Adrenal gland (tissue), 9 donors: ENCODE measurements at regions not wholly inside any gene's neighbourhood (a gene's known extent, or its start where the extent isn't known, plus 50 kb on each side); places are given as distances from the start of the nearest gene placed in this dataset.
"Not testable (repeated sequence)": the region's sequence is repeated elsewhere in the genome, so short reads cannot be mapped to it uniquely, and the experiment has no call there.

Source experiments
- DNase-seq, 7 donors: peaks; one replicate each; pipeline ENCODE4 v3.0.0-alpha.2; 2019 to 2020
- H3K27ac ChIP-seq, 5 donors: fragments of 200-600 bp; sonication (generic) in 4 of 5; 1 replicate in 3 of 5; 2 replicates in 2 of 5; pipeline versions ENCODE4 v1.5.1 to v1.8.0; 2016 to 2020; ENCODE audit warnings: mild to moderate bottlenecking in 1 of 5
- H3K27me3 ChIP-seq: fragments of 200-600 bp; 2 replicates; pipeline ENCODE4 v1.8.0; 2021
- H3K36me3 ChIP-seq, 2 donors: fragments of 200-600 bp; replicated peaks in 1 of 2; 1 replicate in 1 of 2; 2 replicates in 1 of 2; pipeline versions ENCODE4 v1.5.1 to v1.8.0; 2018 to 2022
- H3K4me1 ChIP-seq, 2 donors: fragments of 200-600 bp; replicated peaks in 1 of 2; 1 replicate in 1 of 2; 2 replicates in 1 of 2; pipeline versions ENCODE4 v1.5.1 to v1.8.0; 2018 to 2021
- H3K4me3 ChIP-seq, 4 donors: fragments of 200-600 bp; sonication (generic) in 3 of 4; one replicate each; pipeline ENCODE4 v1.5.1; 2016 to 2018
- H3K9me3 ChIP-seq, 3 donors: fragments of 200-600 bp; sonication (generic) in 1 of 3; replicated peaks in 1 of 3; 1 replicate in 2 of 3; 2 replicates in 1 of 3; pipeline versions ENCODE4 v1.5.1 to v1.8.0; 2016 to 2021
- POLR2A ChIP-seq, 2 donors: fragments of 450-650 bp; IDR thresholded peaks; one replicate each; pipeline ENCODE4 v1.6.1; 2017; ENCODE audit warnings: antibody characterized with exemption in 2 of 2, mild to moderate bottlenecking in 2 of 2, moderate library complexity in 1 of 2
- WGBS, 4 donors: extraction: QIAGEN DNeasy Blood & Tissue Kit in 2 of 4; methylation state at CpG; one replicate each; pipeline versions ENCODE4 v1.1.5 to v1.1.7; 2013 to 2017; 5-methylcytosine and 5-hydroxymethylcytosine counted together
- intact Hi-C, 2 donors: fragments of 100-400 bp; cut with DNase I; formaldehyde crosslinking; loops; one replicate each; pipeline versions ENCODE4 v1.14.1 to v1.15.0; 2022 to 2023
- TF ChIP-seq, protein P1 (sequence below), 6 experiments: fragments of 450-650 bp in 4 of 6; fragments of 200-600 bp in 2 of 6; sonication (generic) in 1 of 6; IDR thresholded peaks; 1 replicate in 5 of 6; 2 replicates in 1 of 6; pipeline versions ENCODE4 v1.5.1 to v1.8.0; 2016 to 2021; ENCODE audit warnings: antibody characterized with exemption in 6 of 6, mild to moderate bottlenecking in 2 of 6, moderate library complexity in 1 of 6
- donor health status: healthy with polysubstance abuse.
- donor health status: Bipolar disorder and iron deficiency.
- donor health status: DM: yes; HTN: yes; CAD: no.
- donor health status: DM: no; HTN: no; CAD: no.
- donor health status: DM: no; HTN: no; CAD: no.

DNA sequence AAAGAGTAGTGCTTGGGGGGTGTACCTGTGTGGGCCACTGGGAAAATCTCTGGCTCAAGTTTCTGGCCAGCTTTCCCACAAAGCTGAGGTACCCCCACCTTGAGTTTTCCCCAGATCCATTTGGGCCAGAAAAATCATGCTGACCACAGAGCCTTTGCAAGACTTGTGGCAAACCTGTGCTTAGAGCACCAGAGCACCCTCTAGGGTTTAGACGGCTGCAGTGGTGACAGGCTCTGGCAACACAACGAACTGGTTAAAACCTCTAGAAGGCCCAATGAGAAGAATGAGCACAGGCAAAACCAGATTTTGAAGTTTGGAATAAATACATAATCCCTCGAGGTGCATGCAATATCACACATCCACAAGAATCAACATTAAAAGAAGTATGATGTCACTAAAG, 290.7 kb upstream of the FOLH1 start:
- intact Hi-C loops: no loop called here
- peaks cover 0 to 7% (median 3%) of the 10 kb centered on the region in 3 donors for H3K9me3 ChIP-seq
- H3K4me1 ChIP-seq: no peaks in the 10 kb centered on the region
- H3K4me3 ChIP-seq: no peak overlapping the region
- H3K27ac ChIP-seq: no peak overlapping the region
- no peak for DNase-seq
- H3K27me3 ChIP-seq: no peaks in the 10 kb centered on the region
- no peaks in the 10 kb centered on the region for H3K36me3 ChIP-seq
- TF ChIP-seq, protein P1, sequence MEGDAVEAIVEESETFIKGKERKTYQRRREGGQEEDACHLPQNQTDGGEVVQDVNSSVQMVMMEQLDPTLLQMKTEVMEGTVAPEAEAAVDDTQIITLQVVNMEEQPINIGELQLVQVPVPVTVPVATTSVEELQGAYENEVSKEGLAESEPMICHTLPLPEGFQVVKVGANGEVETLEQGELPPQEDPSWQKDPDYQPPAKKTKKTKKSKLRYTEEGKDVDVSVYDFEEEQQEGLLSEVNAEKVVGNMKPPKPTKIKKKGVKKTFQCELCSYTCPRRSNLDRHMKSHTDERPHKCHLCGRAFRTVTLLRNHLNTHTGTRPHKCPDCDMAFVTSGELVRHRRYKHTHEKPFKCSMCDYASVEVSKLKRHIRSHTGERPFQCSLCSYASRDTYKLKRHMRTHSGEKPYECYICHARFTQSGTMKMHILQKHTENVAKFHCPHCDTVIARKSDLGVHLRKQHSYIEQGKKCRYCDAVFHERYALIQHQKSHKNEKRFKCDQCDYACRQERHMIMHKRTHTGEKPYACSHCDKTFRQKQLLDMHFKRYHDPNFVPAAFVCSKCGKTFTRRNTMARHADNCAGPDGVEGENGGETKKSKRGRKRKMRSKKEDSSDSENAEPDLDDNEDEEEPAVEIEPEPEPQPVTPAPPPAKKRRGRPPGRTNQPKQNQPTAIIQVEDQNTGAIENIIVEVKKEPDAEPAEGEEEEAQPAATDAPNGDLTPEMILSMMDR (IDR thresholded peaks at IDR 0.05): no peak
- no peak for TF ChIP-seq POLR2A (IDR thresholded peaks at IDR 0.05)
- 59 to 74% (median 63%) methylated on average over 3 of the region's 3 CpGs for WGBS, 4 donors

DNA sequence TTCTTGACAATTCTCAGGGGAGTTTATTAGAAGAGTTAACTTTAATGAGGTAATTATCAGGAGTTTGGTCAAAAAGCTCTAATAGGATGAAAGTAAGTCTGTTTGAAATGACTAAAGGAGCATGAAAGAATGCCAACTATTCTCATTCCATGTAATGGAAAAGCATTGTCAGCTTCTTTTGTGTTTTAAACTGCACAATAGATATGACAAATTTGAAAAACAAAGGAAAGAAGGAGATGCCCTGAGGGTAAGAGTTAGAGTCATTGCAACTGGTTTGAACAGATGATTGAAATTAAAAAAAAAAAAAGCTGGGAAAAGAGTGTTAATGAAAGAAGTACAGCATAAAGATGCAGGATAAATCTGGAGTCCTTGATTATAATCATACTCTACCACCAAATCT, 296.8 kb upstream of the FOLH1 start:
- DNase-seq: no peak
- Histone ChIP-seq H3K4me1 (no peaks in the 10 kb centered on the region), H3K27ac (no peak overlapping the region), H3K9me3 (peaks cover 0 to 7% (median 3%) of the 10 kb centered on the region in 3 donors), H3K27me3 (no peaks in the 10 kb centered on the region), H3K36me3 (no peaks in the 10 kb centered on the region), H3K4me3 (no peak overlapping the region)
- no peak for TF ChIP-seq POLR2A (IDR thresholded peaks at IDR 0.05)
- TF ChIP-seq, protein P1 (IDR thresholded peaks at IDR 0.05): no peak
- intact Hi-C loops: no loop called here

DNA sequence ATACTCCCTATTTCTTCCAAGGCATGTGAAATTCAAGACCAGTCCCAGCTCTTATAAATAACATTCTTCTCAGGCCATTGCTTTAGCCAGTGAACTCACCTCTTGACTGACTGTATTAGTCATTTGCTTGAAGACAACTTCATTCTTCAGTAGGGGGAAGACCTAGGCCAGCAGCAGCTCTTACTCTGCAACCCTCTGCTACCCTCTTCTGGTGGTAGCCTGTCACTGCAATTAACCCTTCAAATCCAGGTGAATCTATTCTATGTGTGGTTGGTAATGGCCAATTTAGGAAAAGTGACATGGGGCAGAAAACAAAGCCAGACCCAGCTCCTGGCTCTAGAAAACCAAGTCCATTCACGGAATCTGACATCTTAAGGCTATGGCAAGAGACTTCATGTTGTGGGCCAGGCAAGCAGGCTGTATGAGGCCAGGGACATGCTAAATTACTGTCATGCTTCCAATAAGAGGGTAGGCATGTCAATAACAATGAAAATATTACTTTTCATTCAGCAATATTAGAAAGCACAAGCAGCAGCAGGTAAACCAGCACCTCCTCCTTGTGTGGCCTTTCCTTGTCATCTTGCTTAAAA, 317.9 kb upstream of the FOLH1 start:
- H3K4me3 ChIP-seq, H3K4me1 ChIP-seq, H3K27ac ChIP-seq, H3K36me3 ChIP-seq, intact Hi-C loops, H3K9me3 ChIP-seq, H3K27me3 ChIP-seq: not testable (repeated sequence)
- WGBS, 4 donors: 0 to 22% (median 8%) methylated on average over 1 of the region's 1 CpG
- TF ChIP-seq, protein P1 (IDR thresholded peaks at IDR 0.05): peak; percentile 38 to 66 (median 54)
- DNase-seq: peak in 6 of 7 donors; percentile 6 to 50 (median 18)

DNA sequence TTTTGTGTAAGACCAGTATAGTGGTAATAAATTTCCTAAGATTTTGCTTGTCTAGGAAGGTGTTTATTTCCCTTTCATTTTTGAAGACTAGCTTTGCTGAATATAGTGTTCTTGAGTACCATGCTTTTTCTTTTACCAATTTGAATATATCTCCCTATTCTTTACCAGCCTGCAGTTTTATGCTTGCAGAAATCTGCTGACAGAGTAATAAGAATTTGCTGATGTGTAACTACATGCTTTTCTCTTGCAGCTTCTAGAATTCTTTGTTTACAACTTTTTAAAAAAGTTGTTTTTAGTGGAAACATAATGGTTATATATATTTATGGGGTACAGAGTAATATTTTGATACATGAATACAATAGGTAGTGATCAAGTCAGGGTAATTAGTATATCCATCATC, 324.8 kb upstream of the FOLH1 start:
- intact Hi-C loops: no loop called here
- no peaks in the 10 kb centered on the region for H3K27me3 ChIP-seq
- no peaks in the 10 kb centered on the region for H3K4me1 ChIP-seq
- no peak overlapping the region for H3K4me3 ChIP-seq
- no peaks in the 10 kb centered on the region for H3K9me3 ChIP-seq
- no peak for DNase-seq
- H3K36me3 ChIP-seq: no peaks in the 10 kb centered on the region
- no peak for TF ChIP-seq POLR2A (IDR thresholded peaks at IDR 0.05)
- no peak overlapping the region for H3K27ac ChIP-seq

DNA sequence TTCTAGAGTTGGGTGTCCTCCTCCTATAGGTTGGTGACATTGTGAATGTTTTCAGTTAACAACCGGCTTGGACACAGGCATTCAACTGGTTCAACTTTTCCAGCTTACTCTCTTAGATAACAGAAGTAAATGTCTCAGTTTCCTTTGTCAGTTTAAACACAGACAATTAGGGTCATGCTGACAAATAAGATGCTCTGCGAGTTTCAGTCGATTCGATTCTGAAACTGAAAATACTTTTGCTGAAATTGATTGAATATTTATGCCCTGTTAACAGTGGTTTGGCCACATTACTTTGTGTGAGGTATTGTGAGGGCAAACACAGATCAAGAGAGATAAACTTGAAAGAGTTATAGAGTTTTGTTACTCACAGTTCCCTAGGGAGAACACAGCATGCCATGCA, 330.5 kb upstream of the FOLH1 start:
- DNase-seq, H3K9me3 ChIP-seq, H3K4me1 ChIP-seq, intact Hi-C loops, H3K36me3 ChIP-seq, H3K4me3 ChIP-seq, H3K27me3 ChIP-seq, H3K27ac ChIP-seq: not testable (repeated sequence)
- WGBS, 4 donors: 80 to 89% (median 84%) methylated on average over 4 of the region's 4 CpGs

DNA sequence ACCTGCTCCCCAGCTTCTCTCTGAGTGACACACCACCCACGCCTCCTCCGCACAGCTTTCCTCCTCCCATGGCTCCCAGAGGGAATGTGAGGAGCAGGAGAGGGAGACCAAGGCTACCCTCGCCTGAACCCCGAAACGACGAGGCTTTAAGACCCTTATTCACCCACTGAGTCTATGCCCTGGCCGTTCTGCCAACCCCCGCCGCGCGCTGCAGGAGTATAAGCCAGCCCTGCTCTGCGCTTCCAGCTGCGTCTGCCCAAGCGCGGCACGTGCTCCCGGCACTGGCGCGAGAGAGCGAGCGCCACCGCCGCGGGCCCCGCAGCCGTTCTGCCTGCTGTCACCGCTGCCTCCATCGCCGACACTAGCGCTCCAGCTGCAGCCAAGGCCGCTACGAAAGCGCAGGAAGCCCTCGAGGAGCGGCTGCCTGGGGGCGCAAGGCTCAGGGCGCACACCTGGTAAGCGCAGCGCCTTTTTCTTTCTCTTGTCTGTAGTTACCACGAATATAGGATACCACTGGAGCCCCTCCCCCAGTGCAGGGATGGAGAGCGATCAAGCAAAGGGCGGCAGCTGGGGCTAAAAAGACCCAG, 350.0 kb upstream of the FOLH1 start:
- H3K36me3 ChIP-seq, H3K9me3 ChIP-seq, DNase-seq, H3K27ac ChIP-seq, H3K27me3 ChIP-seq, H3K4me3 ChIP-seq, intact Hi-C loops, H3K4me1 ChIP-seq: not testable (repeated sequence)
- WGBS, 4 donors: 4 to 19% (median 8%) methylated on average over 16 to 41 of the region's 42 CpGs

DNA sequence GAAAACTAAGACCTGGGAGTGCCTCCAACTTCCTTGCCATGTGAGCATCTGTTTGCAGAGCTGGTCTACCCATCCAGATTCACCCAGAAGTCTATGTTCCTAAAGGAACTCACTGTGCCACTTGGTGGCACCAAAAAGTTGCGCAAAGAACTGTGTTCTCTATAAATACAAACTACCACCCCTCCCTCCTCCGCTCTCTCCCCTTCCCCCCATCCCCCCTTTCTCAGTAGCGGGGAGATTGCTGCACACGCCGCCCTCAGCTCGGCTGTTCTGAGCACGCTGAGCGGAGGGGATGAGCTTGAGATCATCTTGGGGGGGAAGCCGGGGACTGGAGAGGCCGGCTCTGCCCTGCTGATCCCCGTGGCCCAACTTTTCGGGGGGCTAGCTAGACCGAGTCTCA, 352.2 kb upstream of the FOLH1 start:
- H3K27ac ChIP-seq, H3K36me3 ChIP-seq, H3K9me3 ChIP-seq, DNase-seq, H3K4me1 ChIP-seq, intact Hi-C loops, H3K27me3 ChIP-seq, H3K4me3 ChIP-seq: not testable (repeated sequence)
- WGBS, 4 donors: 11 to 30% (median 13%) methylated on average over 1 to 13 of the region's 13 CpGs

DNA sequence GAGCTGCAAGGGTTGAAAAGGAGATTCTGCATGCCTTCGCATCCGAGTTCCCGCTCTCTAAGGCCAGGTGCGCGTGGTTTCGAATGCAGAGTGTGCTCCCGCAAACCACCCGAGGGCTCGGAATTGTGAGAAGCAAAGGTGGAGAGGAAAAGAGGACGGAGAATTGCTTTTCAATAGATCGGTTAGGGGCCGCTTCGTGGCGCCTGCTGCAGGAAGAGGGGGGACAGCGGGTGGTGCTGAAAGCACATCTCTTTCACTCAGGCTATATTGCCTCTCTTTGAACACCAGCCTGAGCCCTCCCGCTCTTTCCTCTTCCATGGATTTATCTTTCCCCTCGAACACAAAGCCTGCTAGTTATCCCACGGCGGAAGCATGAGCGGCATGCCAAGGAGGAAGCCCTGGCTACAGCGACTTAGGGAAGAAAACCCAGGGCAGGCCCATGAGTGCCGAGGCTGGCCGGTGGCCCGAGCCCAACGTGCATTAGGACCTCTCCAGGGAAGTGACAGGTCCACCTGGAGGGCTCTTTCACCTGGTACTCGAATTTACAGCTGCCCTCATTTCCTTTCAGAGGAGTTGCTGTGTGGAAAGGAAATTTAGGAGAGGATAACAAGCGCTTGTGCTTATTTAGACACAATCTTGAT, 353.0 kb upstream of the FOLH1 start:
- DNase-seq, H3K27ac ChIP-seq, H3K27me3 ChIP-seq, intact Hi-C loops, H3K4me1 ChIP-seq, H3K4me3 ChIP-seq, H3K36me3 ChIP-seq, H3K9me3 ChIP-seq: not testable (repeated sequence)
- WGBS, 4 donors: 9 to 30% (median 14%) methylated on average over 4 to 26 of the region's 27 CpGs
